BJ (cell line): ENCODE measurements at regions not wholly inside any gene's neighbourhood (a gene's known extent, or its start where the extent isn't known, plus 50 kb on each side); places are given as distances from the start of the nearest gene placed in this dataset.

Experiments
- CTCF ChIA-PET: fragments of 350-600 bp; formaldehyde crosslinking; extraction: SDS; loops from one replicate; lab custom pipeline; 2021; ENCODE audit warnings: antibody characterized with exemption, inconsistent platforms; lab: Yijun Ruan, JAX
- POLR2A ChIA-PET: fragments of 300-600 bp; sonication (Branson Sonifier 250); formaldehyde crosslinking; extraction: SDS; loops from one replicate; lab custom pipeline; 2021; ENCODE audit warnings: antibody characterized with exemption; lab: Charles Lee
- DNase-seq: peaks from one replicate; pipeline ENCODE4 v3.0.0-alpha.2; 2011; ENCODE audit warnings: low read depth
- H3K27me3 ChIP-seq: 2 replicates; pipeline ENCODE4 v1.6.0; 2011; ENCODE audit warnings: low read length; ENCODE audit not compliant: control insufficient read depth, insufficient read depth
- H3K36me3 ChIP-seq: 2 replicates; pipeline ENCODE4 v1.5.1; 2011; ENCODE audit warnings: low read length; ENCODE audit not compliant: control insufficient read depth, insufficient read depth
- H3K4me3 ChIP-seq: 2 replicates; pipeline ENCODE4 v1.5.1; 2011; ENCODE audit warnings: low read depth, mild to moderate bottlenecking, control low read depth, low read length
- TF ChIP-seq, protein P1 (sequence below): IDR thresholded peaks from 2 replicates; pipeline ENCODE4 v1.5.1; 2011; ENCODE audit warnings: low read depth, mild to moderate bottlenecking, control low read depth, inconsistent platforms, low read length, moderate library complexity; ENCODE audit not compliant: insufficient read depth

DNA sequence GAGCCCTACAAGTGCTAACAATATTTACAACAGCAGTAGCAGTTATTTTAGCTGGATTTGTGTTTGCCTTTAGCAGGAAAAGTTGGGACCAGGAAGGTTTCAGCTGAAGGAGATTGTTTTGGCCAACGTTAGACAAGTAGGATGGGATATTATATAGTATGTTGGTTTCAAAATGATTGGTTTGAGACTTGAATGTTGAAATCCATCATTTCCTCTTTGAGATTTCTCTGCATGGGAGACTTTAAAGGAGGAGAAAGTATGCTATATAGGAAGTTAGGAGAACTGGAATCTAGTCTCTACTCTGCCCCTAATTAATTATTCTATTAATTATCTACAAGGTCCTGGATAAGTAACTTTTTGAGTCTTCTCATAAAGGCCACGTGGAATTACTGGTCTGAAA lies 263.8 kb downstream of the PTEN start:
- Histone ChIP-seq H3K4me3 (no peak overlapping the region), H3K27me3 (no peaks in the 10 kb centered on the region), H3K36me3 (no peaks in the 10 kb centered on the region)
- TF ChIP-seq, protein P1, sequence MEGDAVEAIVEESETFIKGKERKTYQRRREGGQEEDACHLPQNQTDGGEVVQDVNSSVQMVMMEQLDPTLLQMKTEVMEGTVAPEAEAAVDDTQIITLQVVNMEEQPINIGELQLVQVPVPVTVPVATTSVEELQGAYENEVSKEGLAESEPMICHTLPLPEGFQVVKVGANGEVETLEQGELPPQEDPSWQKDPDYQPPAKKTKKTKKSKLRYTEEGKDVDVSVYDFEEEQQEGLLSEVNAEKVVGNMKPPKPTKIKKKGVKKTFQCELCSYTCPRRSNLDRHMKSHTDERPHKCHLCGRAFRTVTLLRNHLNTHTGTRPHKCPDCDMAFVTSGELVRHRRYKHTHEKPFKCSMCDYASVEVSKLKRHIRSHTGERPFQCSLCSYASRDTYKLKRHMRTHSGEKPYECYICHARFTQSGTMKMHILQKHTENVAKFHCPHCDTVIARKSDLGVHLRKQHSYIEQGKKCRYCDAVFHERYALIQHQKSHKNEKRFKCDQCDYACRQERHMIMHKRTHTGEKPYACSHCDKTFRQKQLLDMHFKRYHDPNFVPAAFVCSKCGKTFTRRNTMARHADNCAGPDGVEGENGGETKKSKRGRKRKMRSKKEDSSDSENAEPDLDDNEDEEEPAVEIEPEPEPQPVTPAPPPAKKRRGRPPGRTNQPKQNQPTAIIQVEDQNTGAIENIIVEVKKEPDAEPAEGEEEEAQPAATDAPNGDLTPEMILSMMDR = no peak
- ChIA-PET CTCF (no interaction called here), POLR2A (no interaction called here)
- DNase-seq = no peak

DNA sequence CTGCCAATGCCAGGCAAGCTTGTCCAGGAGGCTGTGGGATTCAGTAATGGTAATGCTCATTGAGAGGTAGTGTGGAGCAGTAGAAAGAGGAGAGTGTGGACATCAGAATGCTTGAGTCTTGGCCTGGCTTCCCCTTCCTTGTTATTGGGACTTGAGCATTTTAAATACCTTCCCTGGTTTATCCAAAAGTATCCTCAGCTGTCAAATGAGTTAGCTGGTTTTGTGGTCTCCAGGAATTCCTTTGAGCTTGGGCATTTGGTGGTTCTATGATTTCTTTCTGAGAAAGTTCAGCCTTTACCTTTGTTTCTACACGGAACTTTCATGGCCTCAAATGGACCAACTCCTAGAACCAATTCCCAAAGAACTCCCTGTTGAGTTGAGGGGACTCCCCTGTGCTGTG lies 264.3 kb downstream of the PTEN start:
- Histone ChIP-seq H3K27me3 (no peaks in the 10 kb centered on the region), H3K4me3 (no peak overlapping the region), H3K36me3 (no peaks in the 10 kb centered on the region)
- CTCF ChIA-PET = interaction anchor here (1.4 to 1.5 kb wide), 2 partner anchors 10 to 14 kb away, joined by 3 to 6 read pairs; no protein-coding TSS in a partner anchor
- no peak for DNase-seq
- POLR2A ChIA-PET = no interaction called here
- TF ChIP-seq, protein P1 = no peak

- no peak overlapping the region for H3K4me3 ChIP-seq
- H3K27me3 ChIP-seq = no peaks in the 10 kb centered on the region
- DNase-seq = no peak
- H3K36me3 ChIP-seq = no peaks in the 10 kb centered on the region
- ChIA-PET POLR2A (interaction anchor here (0.7 kb wide), 1 partner anchor 109 kb away, joined by 3 read pairs; no protein-coding TSS in a partner anchor), CTCF (interaction anchor here (0.9 to 1.6 kb wide), 4 partner anchors 8 to 260 kb away, joined by 3 to 6 read pairs (median 4); no protein-coding TSS in a partner anchor)
- TF ChIP-seq, protein P1 = no peak
Measured at GRCh38 chr10:88129013-88129412, 265.6 kb downstream of the PTEN start.

DNA sequence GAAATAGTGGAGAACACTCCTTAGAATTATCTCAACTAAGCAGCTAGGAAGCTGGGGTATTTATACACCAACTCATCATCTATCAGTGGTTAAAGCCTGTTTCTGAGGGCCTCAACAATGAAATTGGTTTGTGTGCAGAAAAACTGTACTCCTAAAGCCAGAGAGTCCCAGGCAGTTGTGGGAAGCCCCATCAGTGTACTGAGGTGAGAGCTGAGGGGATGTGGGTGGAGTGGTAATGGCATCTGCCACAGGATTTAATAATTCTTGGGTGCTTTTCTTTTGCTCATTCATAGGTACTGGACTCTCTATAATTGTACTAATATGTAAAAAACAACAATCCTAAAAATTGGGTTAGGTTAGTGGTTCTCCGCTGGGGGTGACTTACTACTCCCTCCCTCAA lies 267.5 kb downstream of the PTEN start:
- TF ChIP-seq, protein P1 = no peak
- POLR2A ChIA-PET = no interaction called here

GRCh38 chr10:88131511-88132139 lies 268.2 kb downstream of the PTEN start:
- TF ChIP-seq, protein P1 = 0 out of 2 replicates have a peak, but pooled peaks have one; percentile 11
- peak; percentile 25 for DNase-seq
- Histone ChIP-seq H3K27me3 (no peaks in the 10 kb centered on the region), H3K36me3 (no peaks in the 10 kb centered on the region), H3K4me3 (no peak overlapping the region)
- ChIA-PET POLR2A (no interaction called here), CTCF (interaction anchor here (1.0 to 1.5 kb wide), 3 partner anchors 13 to 18 kb away, joined by 3 to 7 read pairs (median 3); no protein-coding TSS in a partner anchor)

More for the DNA sequence above, 267.5 kb downstream of the PTEN start:
- H3K27me3 ChIP-seq = no peaks in the 10 kb centered on the region
- no peak for DNase-seq
- no peaks in the 10 kb centered on the region for H3K36me3 ChIP-seq
- no peak overlapping the region for H3K4me3 ChIP-seq
- CTCF ChIA-PET = interaction anchor here (0.7 kb wide), 1 partner anchor 188 kb away, joined by 3 read pairs; no protein-coding TSS in a partner anchor
